ENCODE measurements at regions not wholly inside any gene's neighbourhood (a gene's known extent, or its start where the extent isn't known, plus 50 kb on each side); places are given as distances from the start of the nearest gene placed in this dataset.

GRCh38 chr6:85037221-85037620 is 272.8 kb upstream of the TBX18 start:
- TF ChIP-seq CTCF (tag by site-specific recombination; IDR thresholded peaks at IDR 0.05) (no peak), ZFP41 (tag by site-specific recombination; IDR thresholded peaks at IDR 0.05; ENCODE audit: borderline replicate concordance) (no peak), ZNF239 (tag by site-specific recombination; IDR thresholded peaks at IDR 0.05) (no peak), ZNF670 (tag by site-specific recombination; IDR thresholded peaks at IDR 0.05; ENCODE audit: low read depth) (no peak), ZNF785 (tag by site-specific recombination; IDR thresholded peaks at IDR 0.05) (no peak), ZNF24 (tag by site-specific recombination; IDR thresholded peaks at IDR 0.05) (no peak), TRIM28 (IDR thresholded peaks at IDR 0.05; ENCODE audit: borderline replicate concordance, low read length) (no peak), HOXD13 (CRISPR knock-in tag; IDR thresholded peaks at IDR 0.05; ENCODE audit: borderline replicate concordance) (no peak), ZNF274 (IDR thresholded peaks at IDR 0.05; ENCODE audit: low read length) (no peak), ZNF274 (tag by site-specific recombination; IDR thresholded peaks at IDR 0.05; ENCODE audit: borderline replicate concordance) (no peak)
